ENCODE measurements at regions not wholly inside any gene's neighbourhood (a gene's known extent, or its start where the extent isn't known, plus 50 kb on each side); places are given as distances from the start of the nearest gene placed in this dataset.

- ATAC-seq (ENCODE audit: low read depth) (no peak), DNase-seq (no peak)
- Histone ChIP-seq H3K4me1 (ENCODE audit: control insufficient read depth in 2 of 2, insufficient read depth in 2 of 2, low read length in 2 of 2) (no peaks in the 10 kb centered on the region), H3K4me3 (ENCODE audit: control extremely low read depth in 1 of 5, extremely low read depth in 1 of 5, insufficient read depth in 1 of 5, low read depth in 2 of 5, low read length in 4 of 5) (no peak overlapping the region), H3K27ac (ENCODE audit: low read length in 2 of 2) (no peak overlapping the region), H4K20me1 (ENCODE audit: control insufficient read depth, insufficient read depth, low read length, poor library complexity, severe bottlenecking) (no peaks in the 10 kb centered on the region), H3K79me2 (ENCODE audit: control insufficient read depth, insufficient read depth, low read length) (no peaks in the 10 kb centered on the region), H3K4me2 (replicated peaks; ENCODE audit: low read depth, low read length, poor library complexity, severe bottlenecking) (no peak overlapping the region), H3K9ac (ENCODE audit: low read length) (no peak overlapping the region), H3K9me3 (ENCODE audit: control extremely low read depth in 1 of 3, control insufficient read depth in 2 of 3, insufficient read depth in 1 of 3, low read length in 2 of 3) (peaks cover 0 to 2% (median 0%) of the 10 kb centered on the region in 3 donors), H2AFZ (ENCODE audit: insufficient read depth, low read depth, low read length, poor library complexity, severe bottlenecking) (no peak overlapping the region), H3K27me3 (replicated peaks in 1 of 4; ENCODE audit: control extremely low read depth in 1 of 4, control insufficient read depth in 3 of 4, insufficient read depth in 4 of 4, low read length in 3 of 4) (peaks cover 0 to 8% (median 4%) of the 10 kb centered on the region in 4 experiments), H3K36me3 (replicated peaks in 1 of 2; ENCODE audit: control extremely low read depth in 1 of 2, control insufficient read depth in 1 of 2, extremely low read depth in 1 of 2, insufficient read depth in 2 of 2, low read length in 1 of 2) (no peaks in the 10 kb centered on the region)
- H3K4me1 Mint-ChIP-seq, result no peaks in the 10 kb centered on the region
- ChIA-PET CTCF (no interaction called here), POLR2A (no interaction called here)
- intact Hi-C loops (cut with micrococcal nuclease), result no loop called here
- no peaks in the 10 kb centered on the region for H3K9me3 Mint-ChIP-seq (ENCODE audit: insufficient read depth)
- H3K4me3 Mint-ChIP-seq, result no peak overlapping the region
- H3K27ac Mint-ChIP-seq, result no peak overlapping the region
- WGBS (ENCODE audit: insufficient coverage), result 30% methylated on average over 2 of the region's 2 CpGs
- H3K27me3 Mint-ChIP-seq, result peaks cover 19% of the 10 kb centered on the region
- TF ChIP-seq CTCF (IDR thresholded peaks at IDR 0.05), result no peak
- TF ChIP-seq EZH2 (IDR thresholded peaks at IDR 0.05; ENCODE audit: borderline replicate concordance, insufficient read depth, low read depth, low read length, poor library complexity, severe bottlenecking), result no peak
Observed at GRCh38 chr5:68533051-68533450, 317.5 kb downstream of the PIK3R1 start.

- Mint-ChIP-seq H3K27ac (no peak overlapping the region), H3K27me3 (peaks cover 22% of the 10 kb centered on the region), H3K4me1 (no peaks in the 10 kb centered on the region), H3K9me3 (ENCODE audit: insufficient read depth) (no peaks in the 10 kb centered on the region), H3K4me3 (no peak overlapping the region)
- Histone ChIP-seq H3K79me2 (ENCODE audit: control insufficient read depth, insufficient read depth, low read length) (no peaks in the 10 kb centered on the region), H3K4me2 (replicated peaks; ENCODE audit: low read depth, low read length, poor library complexity, severe bottlenecking) (no peak overlapping the region), H2AFZ (ENCODE audit: insufficient read depth, low read depth, low read length, poor library complexity, severe bottlenecking) (no peak overlapping the region), H3K36me3 (replicated peaks in 1 of 2; ENCODE audit: control extremely low read depth in 1 of 2, control insufficient read depth in 1 of 2, extremely low read depth in 1 of 2, insufficient read depth in 2 of 2, low read length in 1 of 2) (no peaks in the 10 kb centered on the region), H3K27ac (ENCODE audit: low read length in 2 of 2) (no peak overlapping the region), H3K27me3 (replicated peaks in 1 of 4; ENCODE audit: control extremely low read depth in 1 of 4, control insufficient read depth in 3 of 4, insufficient read depth in 4 of 4, low read length in 3 of 4) (peaks cover 0 to 11% (median 4%) of the 10 kb centered on the region in 4 experiments), H3K4me3 (ENCODE audit: control extremely low read depth in 1 of 5, extremely low read depth in 1 of 5, insufficient read depth in 1 of 5, low read depth in 2 of 5, low read length in 4 of 5) (no peak overlapping the region), H3K9ac (ENCODE audit: low read length) (no peak overlapping the region), H3K4me1 (ENCODE audit: control insufficient read depth in 2 of 2, insufficient read depth in 2 of 2, low read length in 2 of 2) (no peaks in the 10 kb centered on the region), H4K20me1 (ENCODE audit: control insufficient read depth, insufficient read depth, low read length, poor library complexity, severe bottlenecking) (no peaks in the 10 kb centered on the region), H3K9me3 (ENCODE audit: control extremely low read depth in 1 of 3, control insufficient read depth in 2 of 3, insufficient read depth in 1 of 3, low read length in 2 of 3) (no peaks in the 10 kb centered on the region)
- WGBS (ENCODE audit: insufficient coverage), result no CpG with 5 or more reads among the region's 5 CpGs
- DNase-seq (no peak), ATAC-seq (ENCODE audit: low read depth) (no peak)
- POLR2A ChIA-PET, result no interaction called here
- no peak for TF ChIP-seq CTCF (IDR thresholded peaks at IDR 0.05)
- TF ChIP-seq EZH2 (IDR thresholded peaks at IDR 0.05; ENCODE audit: borderline replicate concordance, insufficient read depth, low read depth, low read length, poor library complexity, severe bottlenecking), result no peak
- intact Hi-C loops (cut with micrococcal nuclease), result no loop called here
- CTCF ChIA-PET, result no interaction called here
Observed at GRCh38 chr5:68533571-68534084, 318.1 kb downstream of the PIK3R1 start.
